ENCODE measurements at regions not wholly inside any gene's neighbourhood (a gene's known extent, or its start where the extent isn't known, plus 50 kb on each side); places are given as distances from the start of the nearest gene placed in this dataset.

GRCh38 chr5:157917491-157917890, 58.5 kb upstream of the CLINT1 start:
- Histone ChIP-seq H3K9ac (ENCODE audit: low read length) (no peak overlapping the region), H3K27ac (ENCODE audit: low read length) (no peak overlapping the region), H3K9me3 (ENCODE audit: control insufficient read depth, low read depth, low read length) (no peaks in the 10 kb centered on the region), H3K4me3 (ENCODE audit: low read length) (no peak overlapping the region), H3K27me3 (ENCODE audit: control insufficient read depth, insufficient read depth, low read length) (no peaks in the 10 kb centered on the region), H3K36me3 (ENCODE audit: control insufficient read depth, low read depth, low read length) (no peaks in the 10 kb centered on the region), H3K4me1 (ENCODE audit: control insufficient read depth, low read depth, low read length) (peaks cover 27% of the 10 kb centered on the region)

GRCh38 chr5:157915638-157916037, 56.7 kb upstream of the CLINT1 start:
- H3K27ac ChIP-seq (ENCODE audit: low read length), result no peak overlapping the region
- no peaks in the 10 kb centered on the region for H3K36me3 ChIP-seq (ENCODE audit: control insufficient read depth, low read depth, low read length)
- no peak overlapping the region for H3K4me3 ChIP-seq (ENCODE audit: low read length)
- no peaks in the 10 kb centered on the region for H3K9me3 ChIP-seq (ENCODE audit: control insufficient read depth, low read depth, low read length)
- peaks cover 19% of the 10 kb centered on the region for H3K4me1 ChIP-seq (ENCODE audit: control insufficient read depth, low read depth, low read length)
- H3K9ac ChIP-seq (ENCODE audit: low read length), result no peak overlapping the region
- H3K27me3 ChIP-seq (ENCODE audit: control insufficient read depth, insufficient read depth, low read length), result no peaks in the 10 kb centered on the region

- Histone ChIP-seq H3K9ac (ENCODE audit: low read length) (no peak overlapping the region), H3K36me3 (ENCODE audit: control insufficient read depth, low read depth, low read length) (no peaks in the 10 kb centered on the region), H3K4me3 (ENCODE audit: low read length) (no peak overlapping the region), H3K27ac (ENCODE audit: low read length) (no peak overlapping the region), H3K4me1 (ENCODE audit: control insufficient read depth, low read depth, low read length) (peaks cover 13% of the 10 kb centered on the region), H3K9me3 (ENCODE audit: control insufficient read depth, low read depth, low read length) (no peaks in the 10 kb centered on the region), H3K27me3 (ENCODE audit: control insufficient read depth, insufficient read depth, low read length) (no peaks in the 10 kb centered on the region)
Measured at GRCh38 chr5:157914151-157914788, 55.3 kb upstream of the CLINT1 start.

- Histone ChIP-seq H3K27ac (ENCODE audit: low read length) (no peak overlapping the region), H3K9ac (ENCODE audit: low read length) (no peak overlapping the region), H3K27me3 (ENCODE audit: control insufficient read depth, insufficient read depth, low read length) (no peaks in the 10 kb centered on the region), H3K4me3 (ENCODE audit: low read length) (no peak overlapping the region), H3K9me3 (ENCODE audit: control insufficient read depth, low read depth, low read length) (no peaks in the 10 kb centered on the region), H3K36me3 (ENCODE audit: control insufficient read depth, low read depth, low read length) (no peaks in the 10 kb centered on the region), H3K4me1 (ENCODE audit: control insufficient read depth, low read depth, low read length) (peaks cover 15% of the 10 kb centered on the region)
Measured at GRCh38 chr5:157913575-157913974, 54.6 kb upstream of the CLINT1 start.

- Histone ChIP-seq H3K4me3 (ENCODE audit: low read length) (no peak overlapping the region), H3K9me3 (ENCODE audit: control insufficient read depth, low read depth, low read length) (no peaks in the 10 kb centered on the region), H3K36me3 (ENCODE audit: control insufficient read depth, low read depth, low read length) (no peaks in the 10 kb centered on the region), H3K9ac (ENCODE audit: low read length) (no peak overlapping the region), H3K4me1 (ENCODE audit: control insufficient read depth, low read depth, low read length) (peaks cover 11% of the 10 kb centered on the region), H3K27ac (ENCODE audit: low read length) (no peak overlapping the region), H3K27me3 (ENCODE audit: control insufficient read depth, insufficient read depth, low read length) (no peaks in the 10 kb centered on the region)
Measured at GRCh38 chr5:157912621-157913325, 53.8 kb upstream of the CLINT1 start.

GRCh38 chr5:157911568-157911967, 52.6 kb upstream of the CLINT1 start:
- H3K9me3 ChIP-seq (ENCODE audit: control insufficient read depth, low read depth, low read length), result no peaks in the 10 kb centered on the region
- H3K9ac ChIP-seq (ENCODE audit: low read length), result no peak overlapping the region
- no peaks in the 10 kb centered on the region for H3K27me3 ChIP-seq (ENCODE audit: control insufficient read depth, insufficient read depth, low read length)
- peaks cover 11% of the 10 kb centered on the region for H3K4me1 ChIP-seq (ENCODE audit: control insufficient read depth, low read depth, low read length)
- no peak overlapping the region for H3K27ac ChIP-seq (ENCODE audit: low read length)
- no peak overlapping the region for H3K4me3 ChIP-seq (ENCODE audit: low read length)
- no peaks in the 10 kb centered on the region for H3K36me3 ChIP-seq (ENCODE audit: control insufficient read depth, low read depth, low read length)

Data from iPS-18a (cell line).